ENCODE measurements at regions not wholly inside any gene's neighbourhood (a gene's known extent, or its start where the extent isn't known, plus 50 kb on each side); places are given as distances from the start of the nearest gene placed in this dataset.

GRCh38 chr12:127343940-127344339 is 923.0 kb upstream of the TMEM132C start:
- Mint-ChIP-seq H3K36me3 (no peaks in the 10 kb centered on the region), H3K4me1 (no peaks in the 10 kb centered on the region), H3K27me3 (peaks cover 8% of the 10 kb centered on the region), H3K27ac (no peak overlapping the region), H3K9me3 (peaks cover 2 to 24% (median 6%) of the 10 kb centered on the region in 7 donors), H3K4me3 (no peak overlapping the region)
- Histone ChIP-seq H3K4me3 (ENCODE audit: low read depth, low read length) (no peak overlapping the region), H3K4me1 (ENCODE audit: control insufficient read depth, insufficient read depth, low read length, poor library complexity, severe bottlenecking) (no peaks in the 10 kb centered on the region), H3K36me3 (ENCODE audit: control insufficient read depth, insufficient read depth, low read length) (no peaks in the 10 kb centered on the region), H3K27ac (ENCODE audit: insufficient read depth, low read length, poor library complexity, severe bottlenecking) (no peak overlapping the region), H3K9me3 (ENCODE audit: control insufficient read depth in 2 of 2, low read length in 2 of 2) (no peaks in the 10 kb centered on the region), H3K27me3 (ENCODE audit: control insufficient read depth, insufficient read depth, low read length) (no peaks in the 10 kb centered on the region)
- DNase-seq (no peak), ATAC-seq (ENCODE audit: low read depth in 2 of 2) (no peak)

DNA sequence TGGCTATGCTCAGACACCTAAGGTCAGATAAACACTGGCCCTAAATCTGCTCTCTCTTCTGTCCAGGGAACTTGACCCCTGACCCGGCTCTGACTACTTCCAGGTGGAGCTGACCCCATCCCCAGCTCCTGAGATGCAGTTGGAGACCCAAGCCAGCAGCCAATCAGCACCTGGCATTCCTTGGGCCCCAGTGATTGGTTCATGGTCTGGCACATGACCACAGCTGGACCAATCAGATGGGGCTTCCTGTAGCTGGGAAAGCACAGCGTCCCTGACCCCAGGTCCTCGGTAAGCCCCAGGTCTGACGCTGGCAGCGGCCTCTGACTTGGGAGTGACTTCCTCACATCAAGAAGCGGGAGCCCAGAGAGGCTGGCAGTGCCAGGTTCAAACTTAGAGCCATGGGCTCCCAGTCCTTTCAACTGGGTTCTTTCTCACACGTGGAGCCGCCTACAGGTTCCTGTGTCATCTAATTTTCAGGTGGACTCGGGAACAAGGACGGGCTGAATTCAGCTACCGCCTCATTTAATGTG is 915.4 kb upstream of the TMEM132C start:
- H3K27me3 Mint-ChIP-seq: no peaks in the 10 kb centered on the region
- H3K9me3 Mint-ChIP-seq: peaks cover 0 to 29% (median 5%) of the 10 kb centered on the region in 7 donors
- H3K4me1 Mint-ChIP-seq: no peaks in the 10 kb centered on the region
- ATAC-seq (ENCODE audit: low read depth in 2 of 2) (no peak), DNase-seq (no peak)
- no peak overlapping the region for H3K27ac Mint-ChIP-seq
- Histone ChIP-seq H3K27ac (ENCODE audit: insufficient read depth, low read length, poor library complexity, severe bottlenecking) (no peak overlapping the region), H3K4me3 (ENCODE audit: low read depth, low read length) (no peak overlapping the region), H3K36me3 (ENCODE audit: control insufficient read depth, insufficient read depth, low read length) (no peaks in the 10 kb centered on the region), H3K27me3 (ENCODE audit: control insufficient read depth, insufficient read depth, low read length) (no peaks in the 10 kb centered on the region), H3K4me1 (ENCODE audit: control insufficient read depth, insufficient read depth, low read length, poor library complexity, severe bottlenecking) (no peaks in the 10 kb centered on the region), H3K9me3 (ENCODE audit: control insufficient read depth in 2 of 2, low read length in 2 of 2) (no peaks in the 10 kb centered on the region)
- H3K36me3 Mint-ChIP-seq: no peaks in the 10 kb centered on the region
- no peak overlapping the region for H3K4me3 Mint-ChIP-seq

DNA sequence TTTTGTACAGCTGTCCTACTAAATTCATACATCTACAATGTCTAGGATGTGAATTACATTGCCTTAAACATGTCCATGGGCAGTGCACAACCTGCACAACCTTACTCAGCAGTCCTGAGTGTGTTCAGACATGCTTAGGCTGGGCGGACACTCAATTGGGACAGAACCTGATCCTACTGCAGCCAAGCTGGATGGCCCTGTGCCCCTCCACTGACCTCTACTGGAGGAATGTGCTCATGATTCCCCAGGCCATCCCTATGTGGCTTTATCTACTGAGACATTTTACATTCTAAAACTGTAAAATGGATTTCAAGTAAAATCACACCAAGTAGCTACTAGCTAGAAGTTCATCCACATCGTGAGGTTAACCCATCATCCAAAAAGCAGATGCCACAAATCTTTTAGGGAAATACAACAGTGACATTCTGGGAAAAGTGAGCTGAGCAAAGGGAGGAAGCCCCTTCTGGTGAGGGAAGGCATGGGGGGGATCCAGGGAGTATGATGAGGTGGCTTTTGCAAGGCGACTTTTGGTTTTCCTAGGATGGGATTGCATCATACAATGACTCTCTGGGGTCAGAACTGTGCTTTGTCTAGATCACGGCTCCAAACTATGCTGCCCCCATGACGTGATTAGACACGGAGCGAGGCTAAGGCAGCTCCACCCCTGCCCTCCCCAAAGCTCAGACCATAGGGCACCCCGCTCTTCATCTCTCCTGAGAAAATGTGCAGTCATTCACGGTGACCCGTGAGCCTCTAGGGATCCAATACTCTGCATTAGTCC is 911.7 kb upstream of the TMEM132C start:
- Histone ChIP-seq H3K9me3 (ENCODE audit: control insufficient read depth in 2 of 2, low read length in 2 of 2) (no peaks in the 10 kb centered on the region), H3K27ac (ENCODE audit: insufficient read depth, low read length, poor library complexity, severe bottlenecking) (no peak overlapping the region), H3K4me1 (ENCODE audit: control insufficient read depth, insufficient read depth, low read length, poor library complexity, severe bottlenecking) (no peaks in the 10 kb centered on the region), H3K4me3 (ENCODE audit: low read depth, low read length) (no peak overlapping the region), H3K27me3 (ENCODE audit: control insufficient read depth, insufficient read depth, low read length) (no peaks in the 10 kb centered on the region), H3K36me3 (ENCODE audit: control insufficient read depth, insufficient read depth, low read length) (no peaks in the 10 kb centered on the region)
- no peaks in the 10 kb centered on the region for H3K27me3 Mint-ChIP-seq
- DNase-seq (no peak), ATAC-seq (ENCODE audit: low read depth in 2 of 2) (no peak)
- H3K4me3 Mint-ChIP-seq: no peak overlapping the region
- no peak overlapping the region for H3K27ac Mint-ChIP-seq
- peaks cover 0 to 16% (median 7%) of the 10 kb centered on the region in 7 donors for H3K9me3 Mint-ChIP-seq
- H3K4me1 Mint-ChIP-seq: no peaks in the 10 kb centered on the region
- H3K36me3 Mint-ChIP-seq: no peaks in the 10 kb centered on the region

DNA sequence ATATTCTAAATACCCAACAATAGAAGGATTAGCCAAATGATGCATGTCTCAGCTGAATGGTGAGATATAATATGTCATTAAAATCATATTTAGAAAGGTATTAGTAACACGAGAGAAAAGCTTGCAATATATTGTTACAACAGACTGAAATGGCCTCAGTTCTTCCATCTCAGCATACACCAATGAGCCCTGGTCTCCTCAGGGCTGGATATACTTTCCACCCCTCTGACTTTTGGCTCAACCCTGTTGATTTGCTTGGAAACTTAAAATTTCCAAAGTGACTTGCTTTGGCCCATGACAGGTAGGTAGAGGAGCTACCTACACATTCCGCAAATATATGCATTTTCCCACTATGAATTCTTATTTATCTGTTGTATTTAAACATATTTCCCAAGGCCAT is 908.1 kb upstream of the TMEM132C start:
- no peaks in the 10 kb centered on the region for H3K27me3 ChIP-seq (ENCODE audit: control insufficient read depth, insufficient read depth, low read length)
- Mint-ChIP-seq H3K4me1 (no peaks in the 10 kb centered on the region), H3K27ac (no peak overlapping the region), H3K27me3 (no peaks in the 10 kb centered on the region), H3K9me3 (peaks cover 0 to 11% (median 2%) of the 10 kb centered on the region in 7 donors), H3K4me3 (no peak overlapping the region), H3K36me3 (no peaks in the 10 kb centered on the region)
- H3K27ac ChIP-seq (ENCODE audit: insufficient read depth, low read length, poor library complexity, severe bottlenecking): no peak overlapping the region
- H3K9me3 ChIP-seq (ENCODE audit: control insufficient read depth in 2 of 2, low read length in 2 of 2): no peaks in the 10 kb centered on the region
- DNase-seq (no peak), ATAC-seq (ENCODE audit: low read depth in 2 of 2) (no peak)
- no peaks in the 10 kb centered on the region for H3K4me1 ChIP-seq (ENCODE audit: control insufficient read depth, insufficient read depth, low read length, poor library complexity, severe bottlenecking)
- no peak overlapping the region for H3K4me3 ChIP-seq (ENCODE audit: low read depth, low read length)
- no peaks in the 10 kb centered on the region for H3K36me3 ChIP-seq (ENCODE audit: control insufficient read depth, insufficient read depth, low read length)

DNA sequence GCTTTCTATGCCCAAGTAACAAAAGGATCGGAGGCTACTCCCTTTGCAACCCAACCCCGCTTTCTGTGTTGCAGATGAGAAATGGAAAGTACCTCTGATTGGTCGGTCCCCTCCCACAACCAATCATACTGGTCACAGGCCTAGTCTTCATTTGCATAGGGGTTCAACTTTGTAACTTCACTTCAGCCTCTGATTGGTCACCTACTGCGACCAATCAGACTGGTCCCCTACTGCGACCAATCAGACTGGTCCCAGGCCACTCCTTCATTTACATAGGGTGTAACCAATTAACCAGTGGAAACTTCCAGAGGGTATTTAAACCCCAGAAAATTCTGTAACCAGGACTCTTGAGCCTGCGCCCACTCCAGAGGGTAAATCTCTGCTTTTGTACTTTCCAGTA is 906.4 kb upstream of the TMEM132C start:
- Mint-ChIP-seq H3K9me3 (peaks cover 0 to 9% (median 4%) of the 10 kb centered on the region in 7 donors), H3K27ac (no peak overlapping the region), H3K27me3 (no peaks in the 10 kb centered on the region), H3K36me3 (no peaks in the 10 kb centered on the region), H3K4me3 (no peak overlapping the region), H3K4me1 (no peaks in the 10 kb centered on the region)
- Histone ChIP-seq H3K9me3 (ENCODE audit: control insufficient read depth in 2 of 2, low read length in 2 of 2) (no peaks in the 10 kb centered on the region), H3K27me3 (ENCODE audit: control insufficient read depth, insufficient read depth, low read length) (no peaks in the 10 kb centered on the region), H3K4me3 (ENCODE audit: low read depth, low read length) (no peak overlapping the region), H3K4me1 (ENCODE audit: control insufficient read depth, insufficient read depth, low read length, poor library complexity, severe bottlenecking) (no peaks in the 10 kb centered on the region), H3K36me3 (ENCODE audit: control insufficient read depth, insufficient read depth, low read length) (no peaks in the 10 kb centered on the region), H3K27ac (ENCODE audit: insufficient read depth, low read length, poor library complexity, severe bottlenecking) (no peak overlapping the region)
- ATAC-seq (ENCODE audit: low read depth in 2 of 2) (no peak), DNase-seq (no peak)

GRCh38 chr12:127362121-127362520 is 904.8 kb upstream of the TMEM132C start:
- Histone ChIP-seq H3K4me1 (ENCODE audit: control insufficient read depth, insufficient read depth, low read length, poor library complexity, severe bottlenecking) (no peaks in the 10 kb centered on the region), H3K27ac (ENCODE audit: insufficient read depth, low read length, poor library complexity, severe bottlenecking) (no peak overlapping the region), H3K4me3 (ENCODE audit: low read depth, low read length) (no peak overlapping the region), H3K36me3 (ENCODE audit: control insufficient read depth, insufficient read depth, low read length) (no peaks in the 10 kb centered on the region), H3K27me3 (ENCODE audit: control insufficient read depth, insufficient read depth, low read length) (no peaks in the 10 kb centered on the region), H3K9me3 (ENCODE audit: control insufficient read depth in 2 of 2, low read length in 2 of 2) (no peaks in the 10 kb centered on the region)
- DNase-seq (no peak), ATAC-seq (ENCODE audit: low read depth in 2 of 2) (no peak)
- peaks cover 0 to 10% (median 5%) of the 10 kb centered on the region in 7 donors for H3K9me3 Mint-ChIP-seq
- H3K4me3 Mint-ChIP-seq: no peak overlapping the region
- H3K27ac Mint-ChIP-seq: no peak overlapping the region
- H3K36me3 Mint-ChIP-seq: no peaks in the 10 kb centered on the region
- H3K4me1 Mint-ChIP-seq: no peaks in the 10 kb centered on the region
- H3K27me3 Mint-ChIP-seq: no peaks in the 10 kb centered on the region

GRCh38 chr12:127363392-127363791 is 903.6 kb upstream of the TMEM132C start:
- Histone ChIP-seq H3K36me3 (ENCODE audit: control insufficient read depth, insufficient read depth, low read length) (no peaks in the 10 kb centered on the region), H3K27ac (ENCODE audit: insufficient read depth, low read length, poor library complexity, severe bottlenecking) (no peak overlapping the region), H3K27me3 (ENCODE audit: control insufficient read depth, insufficient read depth, low read length) (no peaks in the 10 kb centered on the region), H3K4me1 (ENCODE audit: control insufficient read depth, insufficient read depth, low read length, poor library complexity, severe bottlenecking) (no peaks in the 10 kb centered on the region), H3K9me3 (ENCODE audit: control insufficient read depth in 2 of 2, low read length in 2 of 2) (no peaks in the 10 kb centered on the region), H3K4me3 (ENCODE audit: low read depth, low read length) (no peak overlapping the region)
- H3K4me1 Mint-ChIP-seq: no peaks in the 10 kb centered on the region
- no peaks in the 10 kb centered on the region for H3K36me3 Mint-ChIP-seq
- no peak for DNase-seq
- H3K9me3 Mint-ChIP-seq: peaks cover 0 to 10% (median 2%) of the 10 kb centered on the region in 7 donors
- no peaks in the 10 kb centered on the region for H3K27me3 Mint-ChIP-seq
- no peak overlapping the region for H3K4me3 Mint-ChIP-seq
- H3K27ac Mint-ChIP-seq: no peak overlapping the region
- no peak for ATAC-seq (ENCODE audit: low read depth in 2 of 2)

DNA sequence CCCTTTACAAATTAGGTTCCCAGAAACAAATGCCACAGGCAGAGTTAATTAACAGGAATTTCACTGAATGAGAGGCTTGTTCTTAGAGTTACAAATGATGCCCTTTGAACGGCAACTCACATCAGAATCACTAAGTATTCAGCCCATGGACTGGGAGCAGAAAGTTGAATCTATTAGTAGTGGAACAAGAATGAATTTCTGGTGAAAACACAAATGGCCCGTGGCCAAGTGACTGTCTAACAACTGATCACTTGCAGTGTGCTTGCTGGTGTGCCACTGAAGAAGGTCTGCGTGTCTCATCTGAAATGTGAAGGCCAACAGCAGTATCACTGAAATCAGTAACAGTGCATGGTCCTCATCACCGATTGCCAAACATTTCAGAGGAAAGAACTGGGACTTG is 893.4 kb upstream of the TMEM132C start:
- Histone ChIP-seq H3K36me3 (ENCODE audit: control insufficient read depth, insufficient read depth, low read length) (no peaks in the 10 kb centered on the region), H3K27me3 (ENCODE audit: control insufficient read depth, insufficient read depth, low read length) (no peaks in the 10 kb centered on the region), H3K9me3 (ENCODE audit: control insufficient read depth in 2 of 2, low read length in 2 of 2) (no peaks in the 10 kb centered on the region), H3K4me3 (ENCODE audit: low read depth, low read length) (no peak overlapping the region), H3K4me1 (ENCODE audit: control insufficient read depth, insufficient read depth, low read length, poor library complexity, severe bottlenecking) (no peaks in the 10 kb centered on the region), H3K27ac (ENCODE audit: insufficient read depth, low read length, poor library complexity, severe bottlenecking) (no peak overlapping the region)
- H3K4me3 Mint-ChIP-seq: no peak overlapping the region
- ATAC-seq (ENCODE audit: low read depth in 2 of 2): no peak
- no peaks in the 10 kb centered on the region for H3K36me3 Mint-ChIP-seq
- no peak for DNase-seq
- H3K27me3 Mint-ChIP-seq: no peaks in the 10 kb centered on the region
- H3K4me1 Mint-ChIP-seq: no peaks in the 10 kb centered on the region
- H3K9me3 Mint-ChIP-seq: peaks cover 0 to 4% (median 0%) of the 10 kb centered on the region in 7 donors
- no peak overlapping the region for H3K27ac Mint-ChIP-seq
